GM12864 (cell line): ENCODE measurements at regions not wholly inside any gene's neighbourhood (a gene's known extent, or its start where the extent isn't known, plus 50 kb on each side); places are given as distances from the start of the nearest gene placed in this dataset.

Experiments used
- DNase-seq: peaks from one replicate; pipeline ENCODE4 v3.0.0-alpha.2; 2011; ENCODE audit warnings: low read depth
- H3K4me3 ChIP-seq: 2 replicates; pipeline ENCODE4 v1.5.1; 2011; ENCODE audit warnings: mild to moderate bottlenecking, low read depth, low read length, control low read depth
- CTCF ChIP-seq: IDR thresholded peaks from 2 replicates; pipeline ENCODE4 v1.5.1; 2011; ENCODE audit warnings: low read depth, mild to moderate bottlenecking, moderate library complexity, low read length, control low read depth, inconsistent platforms; ENCODE audit errors: missing control alignments

GRCh38 chr14:42893183-42893582 is 1286.5 kb downstream of the LRFN5 start:
- H3K4me3 ChIP-seq, result no peak overlapping the region
- no peak for DNase-seq
- TF ChIP-seq CTCF, result no peak

- TF ChIP-seq CTCF, result no peak
- H3K4me3 ChIP-seq, result no peak overlapping the region
- no peak for DNase-seq
Observed at GRCh38 chr14:42884100-42884499, 1277.4 kb downstream of the LRFN5 start.

GRCh38 chr14:42877716-42878115 is 1271.0 kb downstream of the LRFN5 start:
- no peak for TF ChIP-seq CTCF
- DNase-seq, result no peak
- no peak overlapping the region for H3K4me3 ChIP-seq

- H3K4me3 ChIP-seq, result no peak overlapping the region
- DNase-seq, result no peak
- TF ChIP-seq CTCF, result no peak
Observed at GRCh38 chr14:42872786-42873185, 1266.1 kb downstream of the LRFN5 start.

- H3K4me3 ChIP-seq, result no peak overlapping the region
- DNase-seq, result no peak
- no peak for TF ChIP-seq CTCF
Observed at GRCh38 chr14:42869681-42870080, 1263.0 kb downstream of the LRFN5 start.

GRCh38 chr14:42862114-42862513 is 1255.4 kb downstream of the LRFN5 start:
- TF ChIP-seq CTCF, result no peak
- DNase-seq, result no peak
- no peak overlapping the region for H3K4me3 ChIP-seq

- TF ChIP-seq CTCF, result no peak
- no peak overlapping the region for H3K4me3 ChIP-seq
- no peak for DNase-seq
Observed at GRCh38 chr14:42860371-42860770, 1253.7 kb downstream of the LRFN5 start.
